ENCODE measurements at regions not wholly inside any gene's neighbourhood (a gene's known extent, or its start where the extent isn't known, plus 50 kb on each side); places are given as distances from the start of the nearest gene placed in this dataset.

GRCh38 chr20:11447371-11448100 is 470.2 kb upstream of the BTBD3 start:
- ChIA-PET SMC1A (ENCODE audit: uncharacterized antibody, unreplicated experiment) (interaction anchor here (0.6 to 5.7 kb wide), 9 partner anchors 10 to 186 kb away, joined by 3 to 48 read pairs (median 4); no protein-coding TSS in a partner anchor), CTCF (interaction anchor here (0.6 to 1.2 kb wide), 4 partner anchors 8 to 305 kb away, joined by 3 to 4 read pairs (median 3); no protein-coding TSS in a partner anchor), POLR2A (interaction anchor here (0.7 kb wide), 1 partner anchor 37 kb away, joined by 3 read pairs; no protein-coding TSS in a partner anchor), RAD21 (ENCODE audit: unreplicated experiment) (interaction anchor here (0.6 to 1.7 kb wide), 3 partner anchors 8 to 95 kb away, joined by 3 to 5 read pairs (median 3); no protein-coding TSS in a partner anchor)
- in situ Hi-C loops (cut with MboI) = no loop called here
- Histone ChIP-seq H3K27me3 (replicated peaks in 1 of 2; ENCODE audit: control insufficient read depth in 2 of 2, insufficient read depth in 2 of 2, low read length in 1 of 2) (no peaks in the 10 kb centered on the region), H4K20me1 (ENCODE audit: control insufficient read depth, insufficient read depth) (no peaks in the 10 kb centered on the region), H2AFZ (ENCODE audit: control insufficient read depth, low read depth, low read length) (no peak overlapping the region), H3K9me3 (replicated peaks; ENCODE audit: control insufficient read depth, insufficient read depth, low read length) (no peaks in the 10 kb centered on the region), H3K9ac (ENCODE audit: control insufficient read depth, insufficient read depth, low read length) (no peak overlapping the region), H3K27ac (ENCODE audit: control insufficient read depth, insufficient read depth) (no peak overlapping the region), H3K4me2 (ENCODE audit: control insufficient read depth, insufficient read depth) (no peak overlapping the region), H3K4me3 (no peak overlapping the region), H3K79me2 (ENCODE audit: control insufficient read depth, insufficient read depth, low read length) (no peaks in the 10 kb centered on the region), H3K36me3 (ENCODE audit: control insufficient read depth in 2 of 2, insufficient read depth in 2 of 2, low read length in 1 of 2) (no peaks in the 10 kb centered on the region), H3K4me1 (ENCODE audit: control insufficient read depth, insufficient read depth, low read length) (no peaks in the 10 kb centered on the region)
- ATAC-seq (peak; percentile 38), DNase-seq (ENCODE audit: low read depth, low spot score) (no peak), FAIRE-seq (no peak)
- TF ChIP-seq SPI1 (IDR thresholded peaks at IDR 0.05; ENCODE audit: borderline replicate concordance, insufficient read depth, low read depth, low read length) (peak; percentile 71; the same call in 1 of the 2 replicates), FOXK2 (IDR thresholded peaks at IDR 0.05) (no peak), IKZF1 (conservative IDR thresholded peaks at IDR 0.05) (peak; percentile 48), IKZF2 (IDR thresholded peaks at IDR 0.05) (0 out of 4 replicates have a peak, but pooled peaks of 1 of the 2 experiments have one; percentile 14)
- no TSS peak for BruUV-seq (replicated peaks)
- intact Hi-C loops (cut with micrococcal nuclease; ENCODE audit: unreplicated experiment) = no loop called here
- 9% methylated on average over 5 of the region's 5 CpGs for WGBS (ENCODE audit: insufficient coverage, insufficient replicate concordance, low lambda C conversion rate, missing lambda C conversion rate)

GRCh38 chr20:11448554-11448953 is 469.1 kb upstream of the BTBD3 start:
- intact Hi-C loops (cut with micrococcal nuclease; ENCODE audit: unreplicated experiment) = no loop called here
- BruUV-seq (replicated peaks) = no TSS peak

More at GRCh38 chr20:11448554-11448953, 469.1 kb upstream of the BTBD3 start:
- in situ Hi-C loops (cut with MboI) = no loop called here
- no peak overlapping the region for H3K4me2 ChIP-seq (ENCODE audit: control insufficient read depth, insufficient read depth)
- no peaks in the 10 kb centered on the region for H3K9me3 ChIP-seq (replicated peaks; ENCODE audit: control insufficient read depth, insufficient read depth, low read length)
- H3K27ac ChIP-seq (ENCODE audit: control insufficient read depth, insufficient read depth) = no peak overlapping the region
- FAIRE-seq (no peak), ATAC-seq (no peak), DNase-seq (ENCODE audit: low read depth, low spot score) (no peak)
- H3K27me3 ChIP-seq (replicated peaks in 1 of 2; ENCODE audit: control insufficient read depth in 2 of 2, insufficient read depth in 2 of 2, low read length in 1 of 2) = no peaks in the 10 kb centered on the region
- no peak overlapping the region for H2AFZ ChIP-seq (ENCODE audit: control insufficient read depth, low read depth, low read length)
- no peak overlapping the region for H3K9ac ChIP-seq (ENCODE audit: control insufficient read depth, insufficient read depth, low read length)
- H3K4me3 ChIP-seq = no peak overlapping the region
- WGBS (ENCODE audit: insufficient coverage, insufficient replicate concordance, low lambda C conversion rate, missing lambda C conversion rate) = 9% methylated on average over 4 of the region's 4 CpGs
- CTCF ChIA-PET = no interaction called here
- RAD21 ChIA-PET (ENCODE audit: unreplicated experiment) = interaction anchor here (1.7 kb wide), 1 partner anchor 10 kb away, joined by 5 read pairs; no protein-coding TSS in a partner anchor
- SMC1A ChIA-PET (ENCODE audit: uncharacterized antibody, unreplicated experiment) = interaction anchor here (0.5 to 5.7 kb wide), 5 partner anchors 9 to 333 kb away, joined by 3 to 48 read pairs (median 4); no protein-coding TSS in a partner anchor
- no peaks in the 10 kb centered on the region for H3K79me2 ChIP-seq (ENCODE audit: control insufficient read depth, insufficient read depth, low read length)
- H3K4me1 ChIP-seq (ENCODE audit: control insufficient read depth, insufficient read depth, low read length) = no peaks in the 10 kb centered on the region
- H3K36me3 ChIP-seq (ENCODE audit: control insufficient read depth in 2 of 2, insufficient read depth in 2 of 2, low read length in 1 of 2) = no peaks in the 10 kb centered on the region
- H4K20me1 ChIP-seq (ENCODE audit: control insufficient read depth, insufficient read depth) = no peaks in the 10 kb centered on the region
- POLR2A ChIA-PET = no interaction called here
- no peak for TF ChIP-seq HCFC1 (IDR thresholded peaks at IDR 0.05; ENCODE audit: low read length)
- no peak for TF ChIP-seq CHD1 (IDR thresholded peaks at IDR 0.05; ENCODE audit: low read depth, low read length)
- TF ChIP-seq EGR1 (IDR thresholded peaks at IDR 0.05; ENCODE audit: borderline replicate concordance in 1 of 2, low read depth in 2 of 2, low read length in 2 of 2) = no peak
- no peak for TF ChIP-seq KDM1A (IDR thresholded peaks at IDR 0.05; ENCODE audit: borderline replicate concordance)
- TF ChIP-seq TAF1 (IDR thresholded peaks at IDR 0.05; ENCODE audit: borderline replicate concordance, low read depth, low read length) = no peak
- TF ChIP-seq HDAC6 (IDR thresholded peaks at IDR 0.05; ENCODE audit: unreplicated experiment) = no peak
- no peak for TF ChIP-seq ZNF207 (IDR thresholded peaks at IDR 0.05; ENCODE audit: borderline replicate concordance)
- no peak for TF ChIP-seq NFYB (IDR thresholded peaks at IDR 0.05; ENCODE audit: insufficient read depth, low read depth, low read length)
- TF ChIP-seq NFXL1 (IDR thresholded peaks at IDR 0.05; ENCODE audit: borderline replicate concordance) = no peak

Data from GM12878 (cell line).